ENCODE measurements at regions not wholly inside any gene's neighbourhood (a gene's known extent, or its start where the extent isn't known, plus 50 kb on each side); places are given as distances from the start of the nearest gene placed in this dataset.

DNA sequence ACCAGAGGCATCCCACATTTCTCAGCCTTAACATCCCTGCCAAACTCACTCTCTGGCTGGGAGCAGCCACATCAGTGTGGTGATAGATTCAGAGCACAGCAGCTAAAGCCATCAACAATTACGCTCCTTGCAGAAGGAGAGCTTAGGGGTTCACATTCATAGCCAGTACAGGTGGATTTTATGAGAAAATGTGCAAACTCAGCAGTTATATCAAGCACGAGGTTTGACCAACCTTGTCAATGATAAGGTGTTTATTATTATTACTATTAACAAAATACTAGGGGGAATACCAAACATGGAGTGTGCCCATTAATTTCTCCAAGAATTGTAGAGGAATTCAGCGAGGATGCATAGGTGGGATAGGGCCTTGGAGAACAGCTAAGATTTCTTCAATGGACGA lies 362.3 kb downstream of the WDR11 start:
- TF ChIP-seq EZH2 (IDR thresholded peaks at IDR 0.05; ENCODE audit: insufficient read depth, low read length) (no peak), CTCF (IDR thresholded peaks at IDR 0.05; ENCODE audit: insufficient read depth, low read depth, low read length) (no peak)

Measured in astrocyte (in vitro differentiated cells and primary cell).